Breast epithelium (tissue), 3 donors: ENCODE measurements at regions not wholly inside any gene's neighbourhood (a gene's known extent, or its start where the extent isn't known, plus 50 kb on each side); places are given as distances from the start of the nearest gene placed in this dataset.

ENCODE experiments used
- POLR2A ChIP-seq: fragments of 450-650 bp; IDR thresholded peaks from one replicate; pipeline ENCODE4 v1.6.1; 2016; ENCODE audit warnings: antibody characterized with exemption, mild to moderate bottlenecking, moderate library complexity
- TF ChIP-seq, protein P1 (sequence below), 3 donors: fragments of 450-650 bp; IDR thresholded peaks; one replicate each; pipeline ENCODE4 v1.5.1; 2016 to 2017; ENCODE audit warnings: antibody characterized with exemption in 3 of 3, mild to moderate bottlenecking in 3 of 3, moderate library complexity in 3 of 3

DNA sequence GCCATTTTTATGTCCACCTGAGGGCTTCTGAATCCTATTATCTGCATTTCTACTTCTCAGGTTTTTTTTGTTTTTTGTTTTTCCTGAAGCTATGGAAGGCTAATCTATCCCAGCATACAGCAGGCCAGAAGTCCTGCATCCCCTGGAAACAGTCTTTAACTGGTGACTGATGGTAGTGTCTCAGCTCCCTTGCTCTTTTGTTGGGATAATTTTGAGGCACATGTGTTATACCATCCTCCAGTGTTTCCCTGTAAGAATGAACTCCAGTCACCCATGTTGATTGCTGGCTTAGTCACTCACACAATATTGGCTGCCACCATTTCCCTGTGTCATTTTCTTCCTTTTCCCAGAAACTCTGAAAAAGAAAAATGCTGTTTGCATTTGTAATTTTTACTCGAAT, 1094.0 kb upstream of the LRRN3 start:
- TF ChIP-seq, protein P1, sequence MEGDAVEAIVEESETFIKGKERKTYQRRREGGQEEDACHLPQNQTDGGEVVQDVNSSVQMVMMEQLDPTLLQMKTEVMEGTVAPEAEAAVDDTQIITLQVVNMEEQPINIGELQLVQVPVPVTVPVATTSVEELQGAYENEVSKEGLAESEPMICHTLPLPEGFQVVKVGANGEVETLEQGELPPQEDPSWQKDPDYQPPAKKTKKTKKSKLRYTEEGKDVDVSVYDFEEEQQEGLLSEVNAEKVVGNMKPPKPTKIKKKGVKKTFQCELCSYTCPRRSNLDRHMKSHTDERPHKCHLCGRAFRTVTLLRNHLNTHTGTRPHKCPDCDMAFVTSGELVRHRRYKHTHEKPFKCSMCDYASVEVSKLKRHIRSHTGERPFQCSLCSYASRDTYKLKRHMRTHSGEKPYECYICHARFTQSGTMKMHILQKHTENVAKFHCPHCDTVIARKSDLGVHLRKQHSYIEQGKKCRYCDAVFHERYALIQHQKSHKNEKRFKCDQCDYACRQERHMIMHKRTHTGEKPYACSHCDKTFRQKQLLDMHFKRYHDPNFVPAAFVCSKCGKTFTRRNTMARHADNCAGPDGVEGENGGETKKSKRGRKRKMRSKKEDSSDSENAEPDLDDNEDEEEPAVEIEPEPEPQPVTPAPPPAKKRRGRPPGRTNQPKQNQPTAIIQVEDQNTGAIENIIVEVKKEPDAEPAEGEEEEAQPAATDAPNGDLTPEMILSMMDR (IDR thresholded peaks at IDR 0.05): no peak
- no peak for TF ChIP-seq POLR2A
